AG04449 (cell line): ENCODE measurements at regions not wholly inside any gene's neighbourhood (a gene's known extent, or its start where the extent isn't known, plus 50 kb on each side); places are given as distances from the start of the nearest gene placed in this dataset.

Experiments
- CTCF ChIA-PET: fragments of 350-600 bp; formaldehyde crosslinking; extraction: SDS; loops from one replicate; lab custom pipeline; 2021; ENCODE audit warnings: antibody characterized with exemption; lab: Yijun Ruan, JAX
- POLR2A ChIA-PET: fragments of 400-600, 350-600 bp; formaldehyde crosslinking; extraction: SDS; loops from one replicate; lab custom pipeline; 2020; ENCODE audit warnings: antibody characterized with exemption, inconsistent platforms; lab: Yijun Ruan, JAX
- DNase-seq: peaks from one replicate; pipeline ENCODE4 v3.0.0-alpha.2; 2010; ENCODE audit warnings: low read depth, low spot score
- H3K4me3 ChIP-seq: 2 replicates; pipeline ENCODE4 v1.5.1; 2011; ENCODE audit warnings: low read depth, mild to moderate bottlenecking, control low read depth, low read length
- CTCF ChIP-seq: IDR thresholded peaks from one replicate; pipeline ENCODE4 v1.5.1; 2011; ENCODE audit warnings: mild to moderate bottlenecking, moderate library complexity, low read length, control low read depth, inconsistent platforms; ENCODE audit not compliant: insufficient read depth; ENCODE audit errors: missing control alignments

- no peak overlapping the region for H3K4me3 ChIP-seq
- CTCF ChIA-PET: no interaction called here
- DNase-seq: no peak
- POLR2A ChIA-PET: no interaction called here
- no peak for TF ChIP-seq CTCF
Measured at GRCh38 chr5:19035816-19036215, 952.2 kb downstream of the CDH18 start.

- H3K4me3 ChIP-seq: no peak overlapping the region
- no peak for TF ChIP-seq CTCF
- no peak for DNase-seq
- ChIA-PET POLR2A (no interaction called here), CTCF (no interaction called here)
Measured at GRCh38 chr5:19042106-19042505, 945.9 kb downstream of the CDH18 start.

GRCh38 chr5:19044311-19044710 is 943.7 kb downstream of the CDH18 start:
- DNase-seq: no peak
- TF ChIP-seq CTCF: no peak
- ChIA-PET CTCF (no interaction called here), POLR2A (no interaction called here)
- no peak overlapping the region for H3K4me3 ChIP-seq

GRCh38 chr5:19044931-19045695 is 942.9 kb downstream of the CDH18 start:
- ChIA-PET CTCF (no interaction called here), POLR2A (no interaction called here)
- TF ChIP-seq CTCF: no peak
- no peak overlapping the region for H3K4me3 ChIP-seq
- DNase-seq: no peak

- TF ChIP-seq CTCF: no peak
- no peak for DNase-seq
- ChIA-PET POLR2A (no interaction called here), CTCF (no interaction called here)
- H3K4me3 ChIP-seq: no peak overlapping the region
Measured at GRCh38 chr5:19047277-19047676, 940.7 kb downstream of the CDH18 start.

- DNase-seq: no peak
- ChIA-PET CTCF (no interaction called here), POLR2A (no interaction called here)
- TF ChIP-seq CTCF: no peak
- no peak overlapping the region for H3K4me3 ChIP-seq
Measured at GRCh38 chr5:19048726-19049125, 939.3 kb downstream of the CDH18 start.
